SK-N-SH treated with all-trans-retinoic acid at 6 μM for 48 hours (cell line): ENCODE measurements at regions not wholly inside any gene's neighbourhood (a gene's known extent, or its start where the extent isn't known, plus 50 kb on each side); places are given as distances from the start of the nearest gene placed in this dataset.

ENCODE experiments used
- ATAC-seq: fragments of 200-7000 bp; cut with Tn5 transposase; 3 replicates; pipeline ENCODE4 v1.9.1; 2020; ENCODE audit warnings: mild to moderate bottlenecking, moderate library complexity
- ARNTL ChIP-seq: fragments of 450-650 bp; formaldehyde crosslinking; IDR thresholded peaks from 2 replicates; pipeline ENCODE4 v1.5.0; 2020; ENCODE audit warnings: low read depth, mild to moderate bottlenecking, moderate library complexity, borderline replicate concordance
- CSDC2 ChIP-seq: fragments of 250-450 bp; sonication (Bioruptor Pico); IDR thresholded peaks from 2 replicates; pipeline ENCODE4 v1.5.0; 2020; ENCODE audit warnings: mild to moderate bottlenecking, moderate library complexity
- ESRRG ChIP-seq: fragments of 250-450 bp; sonication (Bioruptor Pico); IDR thresholded peaks from 2 replicates; pipeline ENCODE4 v1.6.1; 2021; ENCODE audit warnings: mild to moderate bottlenecking
- ISL1 ChIP-seq: fragments of 250-450 bp; sonication (Bioruptor Pico); IDR thresholded peaks from 2 replicates; pipeline ENCODE4 v2.1.2; 2022; ENCODE audit warnings: mild to moderate bottlenecking, moderate library complexity
- PPARA ChIP-seq: fragments of 250-450 bp; sonication (Bioruptor Pico); IDR thresholded peaks from 2 replicates; pipeline ENCODE4 v1.5.0; 2020; ENCODE audit warnings: mild to moderate bottlenecking, borderline replicate concordance
- RARB ChIP-seq: fragments of 250-450 bp; sonication (Bioruptor Pico); IDR thresholded peaks from 2 replicates; pipeline ENCODE4 v1.8.0; 2021; ENCODE audit warnings: mild to moderate bottlenecking, moderate library complexity
- SNAI2 ChIP-seq: fragments of 250-450 bp; sonication (Bioruptor Pico); IDR thresholded peaks from 2 replicates; pipeline ENCODE4 v1.5.0; 2020; ENCODE audit warnings: mild to moderate bottlenecking, moderate library complexity
- TCF4 ChIP-seq: fragments of 250-450 bp; sonication (Bioruptor Pico); IDR thresholded peaks from 2 replicates; pipeline ENCODE4 v1.8.0; 2021; ENCODE audit warnings: mild to moderate bottlenecking, moderate library complexity, borderline replicate concordance
- TOX ChIP-seq: fragments of 250-450 bp; sonication (Bioruptor Pico); IDR thresholded peaks from 2 replicates; pipeline ENCODE4 v1.8.0; 2021; ENCODE audit warnings: mild to moderate bottlenecking, moderate library complexity, borderline replicate concordance
- ZC3H10 ChIP-seq: fragments of 250-450 bp; sonication (Bioruptor Pico); IDR thresholded peaks from 2 replicates; pipeline ENCODE4 v1.5.1; 2021; ENCODE audit warnings: mild to moderate bottlenecking, moderate library complexity
- ZFP3 ChIP-seq: fragments of 250-450 bp; sonication (Bioruptor Pico); IDR thresholded peaks from 2 replicates; pipeline ENCODE4 v1.5.0; 2020; ENCODE audit warnings: mild to moderate bottlenecking, moderate library complexity
- ZFP30 ChIP-seq: fragments of 450-650 bp; formaldehyde crosslinking; IDR thresholded peaks from 2 replicates; pipeline ENCODE4 v1.5.0; 2022; ENCODE audit warnings: mild to moderate bottlenecking, moderate library complexity
- ZNF565 ChIP-seq: fragments of 450-650 bp; formaldehyde crosslinking; conservative IDR thresholded peaks from 2 replicates; pipeline ENCODE4 v1.5.0; 2020; ENCODE audit warnings: low read depth, mild to moderate bottlenecking, moderate library complexity
- ZNF70 ChIP-seq: fragments of 450-650 bp; formaldehyde crosslinking; IDR thresholded peaks from 2 replicates; pipeline ENCODE4 v1.5.0; 2020; ENCODE audit warnings: mild to moderate bottlenecking, moderate library complexity
- ZNF8 ChIP-seq: fragments of 450-650 bp; formaldehyde crosslinking; IDR thresholded peaks from 2 replicates; pipeline ENCODE4 v1.5.0; 2020; ENCODE audit warnings: mild to moderate bottlenecking, moderate library complexity
- TF ChIP-seq, protein P1 (sequence below): fragments of 250-450 bp; sonication (Bioruptor Pico); IDR thresholded peaks from 2 replicates; pipeline ENCODE4 v1.5.0; 2020; ENCODE audit warnings: mild to moderate bottlenecking, moderate library complexity
- TF ChIP-seq, protein P2 (sequence below): fragments of 250-450 bp; sonication (Bioruptor Pico); IDR thresholded peaks from 2 replicates; pipeline ENCODE4 v1.5.1; 2021; ENCODE audit warnings: mild to moderate bottlenecking, moderate library complexity
- TF ChIP-seq, protein P3 (sequence below): fragments of 250-450 bp; sonication (Bioruptor Pico); IDR thresholded peaks from 2 replicates; pipeline ENCODE4 v1.8.0; 2021; ENCODE audit warnings: low read depth, mild to moderate bottlenecking, moderate library complexity, borderline replicate concordance
- TF ChIP-seq, protein P4 (sequence below): fragments of 250-450 bp; sonication (Bioruptor Pico); IDR thresholded peaks from 2 replicates; pipeline ENCODE4 v1.5.1; 2020; ENCODE audit warnings: low read depth, mild to moderate bottlenecking, moderate library complexity
- TF ChIP-seq, protein P5 (sequence below): fragments of 250-450 bp; sonication (Bioruptor Pico); IDR thresholded peaks from 2 replicates; pipeline ENCODE4 v1.8.0; 2020; ENCODE audit warnings: mild to moderate bottlenecking, moderate library complexity, borderline replicate concordance

DNA sequence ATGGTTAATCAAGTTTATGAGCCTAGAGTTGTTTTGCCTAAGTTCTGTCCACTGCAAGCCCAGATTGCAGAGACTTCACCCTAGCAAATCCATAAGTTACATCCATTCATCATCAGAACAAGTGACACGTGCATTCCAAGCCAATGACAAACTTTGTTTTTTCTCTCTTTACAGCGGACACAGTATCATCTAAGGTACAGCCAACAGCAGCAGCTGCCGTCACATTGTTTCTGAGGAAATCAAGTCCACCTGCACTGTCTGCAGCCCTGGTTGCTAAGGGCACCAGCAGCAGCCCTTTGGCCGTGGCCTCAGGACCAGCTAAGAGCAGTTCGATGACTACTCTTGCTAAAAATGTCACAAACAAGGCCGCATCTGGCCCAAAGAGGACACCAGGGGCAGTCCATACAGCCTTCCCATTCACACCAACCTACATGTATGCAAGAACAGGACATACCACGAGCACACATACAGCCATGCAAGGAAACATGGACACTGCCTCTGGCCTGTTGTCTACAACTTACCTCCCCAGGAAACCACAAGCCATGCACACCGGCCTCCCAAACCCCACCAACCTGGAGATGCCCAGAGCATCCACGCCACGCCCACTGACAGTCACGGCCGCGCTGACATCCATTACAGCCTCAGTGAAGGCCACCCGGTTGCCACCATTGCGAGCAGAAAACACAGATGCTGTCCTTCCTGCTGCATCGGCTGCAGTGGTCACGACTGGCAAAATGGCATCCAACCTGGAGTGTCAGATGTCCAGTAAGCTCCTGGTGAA is 155.8 kb downstream of the C11orf91 start:
- ATAC-seq = peak; percentile 53
- TF ChIP-seq ZFP30 (CRISPR knock-in tag) (no peak), PPARA (CRISPR knock-in tag) (no peak), ZNF565 (CRISPR knock-in tag) (no peak), ESRRG (no peak), ZFP3 (CRISPR knock-in tag) (no peak), ISL1 (CRISPR knock-in tag) (no peak)
- TF ChIP-seq, protein P1, sequence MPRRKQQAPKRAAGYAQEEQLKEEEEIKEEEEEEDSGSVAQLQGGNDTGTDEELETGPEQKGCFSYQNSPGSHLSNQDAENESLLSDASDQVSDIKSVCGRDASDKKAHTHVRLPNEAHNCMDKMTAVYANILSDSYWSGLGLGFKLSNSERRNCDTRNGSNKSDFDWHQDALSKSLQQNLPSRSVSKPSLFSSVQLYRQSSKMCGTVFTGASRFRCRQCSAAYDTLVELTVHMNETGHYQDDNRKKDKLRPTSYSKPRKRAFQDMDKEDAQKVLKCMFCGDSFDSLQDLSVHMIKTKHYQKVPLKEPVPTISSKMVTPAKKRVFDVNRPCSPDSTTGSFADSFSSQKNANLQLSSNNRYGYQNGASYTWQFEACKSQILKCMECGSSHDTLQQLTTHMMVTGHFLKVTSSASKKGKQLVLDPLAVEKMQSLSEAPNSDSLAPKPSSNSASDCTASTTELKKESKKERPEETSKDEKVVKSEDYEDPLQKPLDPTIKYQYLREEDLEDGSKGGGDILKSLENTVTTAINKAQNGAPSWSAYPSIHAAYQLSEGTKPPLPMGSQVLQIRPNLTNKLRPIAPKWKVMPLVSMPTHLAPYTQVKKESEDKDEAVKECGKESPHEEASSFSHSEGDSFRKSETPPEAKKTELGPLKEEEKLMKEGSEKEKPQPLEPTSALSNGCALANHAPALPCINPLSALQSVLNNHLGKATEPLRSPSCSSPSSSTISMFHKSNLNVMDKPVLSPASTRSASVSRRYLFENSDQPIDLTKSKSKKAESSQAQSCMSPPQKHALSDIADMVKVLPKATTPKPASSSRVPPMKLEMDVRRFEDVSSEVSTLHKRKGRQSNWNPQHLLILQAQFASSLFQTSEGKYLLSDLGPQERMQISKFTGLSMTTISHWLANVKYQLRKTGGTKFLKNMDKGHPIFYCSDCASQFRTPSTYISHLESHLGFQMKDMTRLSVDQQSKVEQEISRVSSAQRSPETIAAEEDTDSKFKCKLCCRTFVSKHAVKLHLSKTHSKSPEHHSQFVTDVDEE (CRISPR knock-in tag) = no peak

DNA sequence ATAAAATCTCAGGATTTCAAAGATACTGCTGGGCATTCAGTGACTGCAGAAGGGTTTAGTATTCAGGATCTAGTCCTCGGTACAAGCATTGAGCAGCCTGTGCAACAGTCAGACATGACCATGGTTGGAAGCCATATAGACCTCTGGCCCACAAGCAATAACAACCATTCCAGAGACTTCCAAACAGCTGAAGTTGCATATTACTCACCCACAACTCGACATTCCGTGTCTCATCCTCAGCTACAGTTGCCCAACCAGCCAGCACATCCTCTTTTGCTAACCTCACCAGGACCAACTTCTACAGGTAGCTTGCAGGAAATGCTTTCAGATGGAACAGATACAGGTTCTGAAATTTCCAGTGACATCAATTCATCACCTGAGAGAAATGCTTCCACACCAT is 156.8 kb downstream of the C11orf91 start:
- no peak for ATAC-seq
- no peak for TF ChIP-seq TOX (CRISPR knock-in tag)
- TF ChIP-seq ZNF8 = no peak
- TF ChIP-seq TCF4 (CRISPR knock-in tag) = no peak
- TF ChIP-seq ZNF70 (CRISPR knock-in tag) = no peak
- TF ChIP-seq ISL1 (CRISPR knock-in tag) = no peak

DNA sequence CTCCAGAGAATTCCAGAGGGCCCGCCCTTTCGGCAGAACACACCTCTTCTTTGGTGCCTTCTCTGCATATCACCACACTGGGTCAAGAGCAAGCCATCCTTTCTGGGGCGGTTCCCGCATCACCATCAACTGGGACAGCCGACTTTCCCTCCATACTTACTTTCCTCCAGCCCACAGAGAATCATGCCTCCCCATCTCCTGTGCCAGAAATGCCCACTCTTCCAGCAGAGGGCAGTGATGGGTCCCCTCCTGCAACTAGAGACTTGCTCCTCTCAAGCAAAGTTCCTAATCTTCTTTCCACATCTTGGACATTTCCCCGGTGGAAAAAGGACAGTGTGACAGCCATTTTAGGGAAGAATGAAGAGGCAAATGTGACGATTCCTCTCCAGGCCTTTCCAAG is 157.7 kb downstream of the C11orf91 start:
- TF ChIP-seq, protein P1 (CRISPR knock-in tag) = no peak
- TF ChIP-seq ZC3H10 (no peak), ARNTL (no peak), CSDC2 (CRISPR knock-in tag) (no peak), SNAI2 (CRISPR knock-in tag) (no peak), ZNF565 (CRISPR knock-in tag) (no peak), TOX (CRISPR knock-in tag) (no peak)
- TF ChIP-seq, protein P2, sequence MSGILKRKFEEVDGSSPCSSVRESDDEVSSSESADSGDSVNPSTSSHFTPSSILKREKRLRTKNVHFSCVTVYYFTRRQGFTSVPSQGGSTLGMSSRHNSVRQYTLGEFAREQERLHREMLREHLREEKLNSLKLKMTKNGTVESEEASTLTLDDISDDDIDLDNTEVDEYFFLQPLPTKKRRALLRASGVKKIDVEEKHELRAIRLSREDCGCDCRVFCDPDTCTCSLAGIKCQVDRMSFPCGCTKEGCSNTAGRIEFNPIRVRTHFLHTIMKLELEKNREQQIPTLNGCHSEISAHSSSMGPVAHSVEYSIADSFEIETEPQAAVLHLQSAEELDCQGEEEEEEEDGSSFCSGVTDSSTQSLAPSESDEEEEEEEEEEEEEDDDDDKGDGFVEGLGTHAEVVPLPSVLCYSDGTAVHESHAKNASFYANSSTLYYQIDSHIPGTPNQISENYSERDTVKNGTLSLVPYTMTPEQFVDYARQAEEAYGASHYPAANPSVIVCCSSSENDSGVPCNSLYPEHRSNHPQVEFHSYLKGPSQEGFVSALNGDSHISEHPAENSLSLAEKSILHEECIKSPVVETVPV = no peak
- TF ChIP-seq, protein P3, sequence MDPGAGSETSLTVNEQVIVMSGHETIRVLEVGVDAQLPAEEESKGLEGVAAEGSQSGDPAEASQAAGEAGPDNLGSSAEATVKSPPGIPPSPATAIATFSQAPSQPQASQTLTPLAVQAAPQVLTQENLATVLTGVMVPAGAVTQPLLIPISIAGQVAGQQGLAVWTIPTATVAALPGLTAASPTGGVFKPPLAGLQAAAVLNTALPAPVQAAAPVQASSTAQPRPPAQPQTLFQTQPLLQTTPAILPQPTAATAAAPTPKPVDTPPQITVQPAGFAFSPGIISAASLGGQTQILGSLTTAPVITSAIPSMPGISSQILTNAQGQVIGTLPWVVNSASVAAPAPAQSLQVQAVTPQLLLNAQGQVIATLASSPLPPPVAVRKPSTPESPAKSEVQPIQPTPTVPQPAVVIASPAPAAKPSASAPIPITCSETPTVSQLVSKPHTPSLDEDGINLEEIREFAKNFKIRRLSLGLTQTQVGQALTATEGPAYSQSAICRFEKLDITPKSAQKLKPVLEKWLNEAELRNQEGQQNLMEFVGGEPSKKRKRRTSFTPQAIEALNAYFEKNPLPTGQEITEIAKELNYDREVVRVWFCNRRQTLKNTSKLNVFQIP (CRISPR knock-in tag) = no peak
- peak; percentile 79 for ATAC-seq

DNA sequence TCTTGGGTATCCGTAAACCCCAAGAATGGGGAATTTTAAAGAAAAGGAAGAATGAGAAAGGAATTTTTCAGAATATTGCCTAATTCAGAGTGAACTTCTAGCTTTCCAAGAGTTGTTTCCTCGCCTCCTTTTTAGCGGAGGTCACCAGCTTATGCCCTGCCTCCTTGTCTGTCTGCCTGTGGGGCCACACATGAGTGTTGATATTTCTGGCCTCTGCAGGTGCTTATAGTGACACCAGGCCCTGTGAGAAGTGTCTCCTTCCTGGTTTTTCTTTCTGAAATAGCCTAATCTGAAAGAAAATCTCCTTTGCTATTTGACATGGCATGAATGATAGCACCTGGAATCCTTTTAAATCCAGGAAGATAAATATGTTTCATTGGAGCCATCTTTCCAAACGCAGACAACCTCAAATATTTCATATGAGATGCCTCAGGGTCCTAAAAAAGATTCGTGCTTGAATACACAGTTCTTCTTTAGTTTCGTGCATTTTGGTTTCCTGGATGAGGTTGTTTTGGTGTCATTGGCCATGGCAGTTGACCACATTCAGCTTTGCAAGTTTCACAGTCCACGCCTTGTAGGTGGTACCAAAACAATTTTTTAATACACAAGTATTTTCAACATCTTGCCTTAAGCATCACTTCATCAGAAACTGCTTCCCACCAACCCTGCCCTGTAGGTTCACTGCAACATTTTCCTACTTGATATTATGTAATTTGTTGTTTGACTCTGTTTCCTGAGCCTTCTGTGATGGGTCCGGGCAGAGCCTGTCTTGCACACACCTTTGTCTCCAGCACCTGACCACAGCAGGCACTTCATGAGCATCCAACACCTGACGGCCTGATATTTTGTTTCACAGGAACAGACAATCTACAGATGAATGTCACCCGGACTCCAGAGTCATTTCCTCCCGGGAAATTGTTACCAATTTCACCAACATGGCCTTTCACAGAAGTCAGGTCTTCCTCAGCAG is 159.4 kb downstream of the C11orf91 start:
- no peak for ATAC-seq
- TF ChIP-seq, protein P4, sequence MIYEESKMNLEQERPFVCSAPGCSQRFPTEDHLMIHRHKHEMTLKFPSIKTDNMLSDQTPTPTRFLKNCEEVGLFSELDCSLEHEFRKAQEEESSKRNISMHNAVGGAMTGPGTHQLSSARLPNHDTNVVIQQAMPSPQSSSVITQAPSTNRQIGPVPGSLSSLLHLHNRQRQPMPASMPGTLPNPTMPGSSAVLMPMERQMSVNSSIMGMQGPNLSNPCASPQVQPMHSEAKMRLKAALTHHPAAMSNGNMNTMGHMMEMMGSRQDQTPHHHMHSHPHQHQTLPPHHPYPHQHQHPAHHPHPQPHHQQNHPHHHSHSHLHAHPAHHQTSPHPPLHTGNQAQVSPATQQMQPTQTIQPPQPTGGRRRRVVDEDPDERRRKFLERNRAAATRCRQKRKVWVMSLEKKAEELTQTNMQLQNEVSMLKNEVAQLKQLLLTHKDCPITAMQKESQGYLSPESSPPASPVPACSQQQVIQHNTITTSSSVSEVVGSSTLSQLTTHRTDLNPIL (CRISPR knock-in tag) = no peak
- TF ChIP-seq PPARA (CRISPR knock-in tag) (no peak), ZNF8 (no peak), RARB (no peak), ESRRG (no peak), TCF4 (CRISPR knock-in tag) (no peak), ZNF70 (CRISPR knock-in tag) (no peak)
- TF ChIP-seq, protein P5, sequence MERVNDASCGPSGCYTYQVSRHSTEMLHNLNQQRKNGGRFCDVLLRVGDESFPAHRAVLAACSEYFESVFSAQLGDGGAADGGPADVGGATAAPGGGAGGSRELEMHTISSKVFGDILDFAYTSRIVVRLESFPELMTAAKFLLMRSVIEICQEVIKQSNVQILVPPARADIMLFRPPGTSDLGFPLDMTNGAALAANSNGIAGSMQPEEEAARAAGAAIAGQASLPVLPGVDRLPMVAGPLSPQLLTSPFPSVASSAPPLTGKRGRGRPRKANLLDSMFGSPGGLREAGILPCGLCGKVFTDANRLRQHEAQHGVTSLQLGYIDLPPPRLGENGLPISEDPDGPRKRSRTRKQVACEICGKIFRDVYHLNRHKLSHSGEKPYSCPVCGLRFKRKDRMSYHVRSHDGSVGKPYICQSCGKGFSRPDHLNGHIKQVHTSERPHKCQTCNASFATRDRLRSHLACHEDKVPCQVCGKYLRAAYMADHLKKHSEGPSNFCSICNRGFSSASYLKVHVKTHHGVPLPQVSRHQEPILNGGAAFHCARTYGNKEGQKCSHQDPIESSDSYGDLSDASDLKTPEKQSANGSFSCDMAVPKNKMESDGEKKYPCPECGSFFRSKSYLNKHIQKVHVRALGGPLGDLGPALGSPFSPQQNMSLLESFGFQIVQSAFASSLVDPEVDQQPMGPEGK (CRISPR knock-in tag) = no peak
- TF ChIP-seq, protein P2 = no peak
